Activated T-cell treated with anti-CD3 and anti-CD28 coated beads, Interleukin-2, amount 50 U/mL, for 72 hours (primary cell): ENCODE measurements at regions not wholly inside any gene's neighbourhood (a gene's known extent, or its start where the extent isn't known, plus 50 kb on each side); places are given as distances from the start of the nearest gene placed in this dataset.
A peak's percentile ranks its signal among the peaks of the same experiment; 100 is the strongest.

Experiments used
- ATAC-seq, 2 donors: fragments of 150-1000 bp; cut with Tn5 transposase; replicated peaks in 1 of 2; 2 replicates each; pipeline ENCODE4 v1.10.0; 2021; ENCODE audit warnings: moderate library complexity in 2 of 2, mild to moderate bottlenecking in 1 of 2
- DNase-seq, 2 donors: peaks; one replicate each; pipeline ENCODE4 v3.0.0; 2021 to 2022; ENCODE audit warnings: mixed read lengths in 1 of 2
- H3K27ac Mint-ChIP-seq: one replicate; pipeline ENCODE4 v1.8.0; 2022; ENCODE audit warnings: mild to moderate bottlenecking, moderate library complexity, mixed read lengths
- H3K27me3 Mint-ChIP-seq: one replicate; pipeline ENCODE4 v1.8.0; 2022; ENCODE audit warnings: low read depth, mixed read lengths
- H3K36me3 Mint-ChIP-seq, 2 donors: one replicate each; pipeline ENCODE4 v1.8.0; 2022; ENCODE audit warnings: mixed read lengths in 2 of 2, mild to moderate bottlenecking in 1 of 2; ENCODE audit not compliant: insufficient read depth in 2 of 2
- H3K4me1 Mint-ChIP-seq: one replicate; pipeline ENCODE4 v1.8.0; 2022; ENCODE audit warnings: low read depth, mixed read lengths
- H3K4me3 Mint-ChIP-seq, 2 donors: one replicate each; pipeline ENCODE4 v1.8.0; 2022; ENCODE audit warnings: mild to moderate bottlenecking in 2 of 2, mixed read lengths in 2 of 2, moderate library complexity in 2 of 2
- H3K9me3 Mint-ChIP-seq, 2 donors: one replicate each; pipeline ENCODE4 v1.8.0; 2022; ENCODE audit warnings: mixed read lengths in 2 of 2

GRCh38 chrX:140848800-140849199 is 139.2 kb downstream of the LINC00632 start:
- H3K4me3 Mint-ChIP-seq: no peak overlapping the region
- no peak overlapping the region for H3K27ac Mint-ChIP-seq
- DNase-seq (no peak), ATAC-seq (no peak)
- H3K9me3 Mint-ChIP-seq: no peaks in the 10 kb centered on the region
- H3K36me3 Mint-ChIP-seq: no peaks in the 10 kb centered on the region
- no peaks in the 10 kb centered on the region for H3K4me1 Mint-ChIP-seq
- H3K27me3 Mint-ChIP-seq: peaks cover 15% of the 10 kb centered on the region

GRCh38 chrX:140860718-140861117 is 141.7 kb upstream of the SPANXB1 start:
- Mint-ChIP-seq H3K4me1 (no peaks in the 10 kb centered on the region), H3K4me3 (no peak overlapping the region), H3K27ac (no peak overlapping the region), H3K36me3 (no peaks in the 10 kb centered on the region), H3K9me3 (peaks cover under 1 to 3% of the 10 kb centered on the region in 2 donors), H3K27me3 (peaks cover 20% of the 10 kb centered on the region)
- ATAC-seq: no peak
- DNase-seq: no peak

GRCh38 chrX:140866446-140866845 is 135.9 kb upstream of the SPANXB1 start:
- H3K9me3 Mint-ChIP-seq: peaks cover 2 to 4% of the 10 kb centered on the region in 2 donors
- peaks cover 0 to 2% of the 10 kb centered on the region in 2 donors for H3K36me3 Mint-ChIP-seq
- ATAC-seq (no peak), DNase-seq (no peak)
- H3K4me1 Mint-ChIP-seq: no peaks in the 10 kb centered on the region
- H3K27ac Mint-ChIP-seq: no peak overlapping the region
- H3K4me3 Mint-ChIP-seq: no peak overlapping the region
- H3K27me3 Mint-ChIP-seq: peaks cover 12% of the 10 kb centered on the region

GRCh38 chrX:140912606-140913005 is 89.8 kb upstream of the SPANXB1 start:
- no peak for DNase-seq
- H3K36me3 Mint-ChIP-seq: peaks cover 0 to 2% of the 10 kb centered on the region in 2 donors
- peaks cover 70% of the 10 kb centered on the region for H3K27me3 Mint-ChIP-seq
- peaks cover 0 to 2% of the 10 kb centered on the region in 2 donors for H3K9me3 Mint-ChIP-seq
- no peak overlapping the region for H3K27ac Mint-ChIP-seq
- peaks cover 11% of the 10 kb centered on the region for H3K4me1 Mint-ChIP-seq
- H3K4me3 Mint-ChIP-seq: no peak overlapping the region
- no peak for ATAC-seq

GRCh38 chrX:140913802-140914501 is 88.4 kb upstream of the SPANXB1 start:
- peaks cover 0 to under 1% of the 10 kb centered on the region in 2 donors for H3K36me3 Mint-ChIP-seq
- peaks cover 0 to under 1% of the 10 kb centered on the region in 2 donors for H3K9me3 Mint-ChIP-seq
- H3K27ac Mint-ChIP-seq: no peak overlapping the region
- H3K4me1 Mint-ChIP-seq: peaks cover 23% of the 10 kb centered on the region
- no peak for ATAC-seq
- H3K27me3 Mint-ChIP-seq: peaks cover 66% of the 10 kb centered on the region
- no peak overlapping the region for H3K4me3 Mint-ChIP-seq
- DNase-seq: no peak

- Mint-ChIP-seq H3K36me3 (no peaks in the 10 kb centered on the region), H3K4me1 (peaks cover 23% of the 10 kb centered on the region), H3K9me3 (no peaks in the 10 kb centered on the region), H3K27ac (peak overlapping the region; percentile 81), H3K4me3 (peak overlapping the region in 1 of 2 donors; percentile 68), H3K27me3 (peaks cover 55% of the 10 kb centered on the region)
- DNase-seq (no peak), ATAC-seq (peak; percentile 44 to 55)
Measured at GRCh38 chrX:140916872-140917271, 85.5 kb upstream of the SPANXB1 start.

- Mint-ChIP-seq H3K4me1 (peaks cover 23% of the 10 kb centered on the region), H3K4me3 (peak overlapping the region; percentile 53 to 68), H3K27me3 (peaks cover 50% of the 10 kb centered on the region), H3K27ac (peak overlapping the region; percentile 81), H3K9me3 (no peaks in the 10 kb centered on the region), H3K36me3 (no peaks in the 10 kb centered on the region)
- ATAC-seq: peak; percentile 81 to 85
- no peak for DNase-seq
Measured at GRCh38 chrX:140917354-140918115, 84.9 kb upstream of the SPANXB1 start.

GRCh38 chrX:140918398-140919038 is 83.9 kb upstream of the SPANXB1 start:
- no peaks in the 10 kb centered on the region for H3K9me3 Mint-ChIP-seq
- H3K27ac Mint-ChIP-seq: no peak overlapping the region
- H3K4me1 Mint-ChIP-seq: peaks cover 23% of the 10 kb centered on the region
- ATAC-seq (peak; percentile 30 to 56), DNase-seq (peak; percentile 23 to 33)
- H3K36me3 Mint-ChIP-seq: no peaks in the 10 kb centered on the region
- H3K4me3 Mint-ChIP-seq: peak overlapping the region in 1 of 2 donors; percentile 68
- peaks cover 48% of the 10 kb centered on the region for H3K27me3 Mint-ChIP-seq

GRCh38 chrX:140920416-140920815 is 82.0 kb upstream of the SPANXB1 start:
- H3K27me3 Mint-ChIP-seq: peaks cover 43% of the 10 kb centered on the region
- ATAC-seq: no peak
- no peaks in the 10 kb centered on the region for H3K36me3 Mint-ChIP-seq
- H3K9me3 Mint-ChIP-seq: peaks cover 0 to 1% of the 10 kb centered on the region in 2 donors
- no peak for DNase-seq
- no peak overlapping the region for H3K4me3 Mint-ChIP-seq
- H3K4me1 Mint-ChIP-seq: peaks cover 23% of the 10 kb centered on the region
- no peak overlapping the region for H3K27ac Mint-ChIP-seq

GRCh38 chrX:140923118-140923517 is 79.3 kb upstream of the SPANXB1 start:
- Mint-ChIP-seq H3K27me3 (peaks cover 41% of the 10 kb centered on the region), H3K9me3 (peaks cover 0 to 1% of the 10 kb centered on the region in 2 donors), H3K4me1 (peaks cover 6% of the 10 kb centered on the region), H3K36me3 (no peaks in the 10 kb centered on the region), H3K27ac (no peak overlapping the region), H3K4me3 (no peak overlapping the region)
- DNase-seq (no peak), ATAC-seq (no peak)

- H3K4me1 Mint-ChIP-seq: no peaks in the 10 kb centered on the region
- no peaks in the 10 kb centered on the region for H3K36me3 Mint-ChIP-seq
- DNase-seq (no peak), ATAC-seq (no peak)
- no peak overlapping the region for H3K27ac Mint-ChIP-seq
- no peak overlapping the region for H3K4me3 Mint-ChIP-seq
- H3K9me3 Mint-ChIP-seq: peaks cover 0 to 1% of the 10 kb centered on the region in 2 donors
- H3K27me3 Mint-ChIP-seq: peaks cover 43% of the 10 kb centered on the region
Measured at GRCh38 chrX:140928739-140929138, 73.7 kb upstream of the SPANXB1 start.

GRCh38 chrX:140933016-140933415 is 69.4 kb upstream of the SPANXB1 start:
- ATAC-seq: no peak
- no peak for DNase-seq
- Mint-ChIP-seq H3K36me3 (no peaks in the 10 kb centered on the region), H3K4me1 (no peaks in the 10 kb centered on the region), H3K27me3 (peaks cover 38% of the 10 kb centered on the region), H3K9me3 (no peaks in the 10 kb centered on the region), H3K4me3 (no peak overlapping the region), H3K27ac (no peak overlapping the region)
